MM.1S (cell line): ENCODE measurements at regions not wholly inside any gene's neighbourhood (a gene's known extent, or its start where the extent isn't known, plus 50 kb on each side); places are given as distances from the start of the nearest gene placed in this dataset.

Experiments
- DNase-seq: peaks from one replicate; pipeline ENCODE4 v3.0.0-alpha.2; 2015
- H2AFZ ChIP-seq: fragments of 300-600 bp; sonication (generic); 2 replicates; pipeline ENCODE4 v1.6.0; 2016; ENCODE audit warnings: antibody characterized with exemption, low read length
- H3F3A ChIP-seq: fragments of 300-600 bp; sonication (generic); 2 replicates; pipeline ENCODE4 v1.6.1; 2016; ENCODE audit warnings: mild to moderate bottlenecking, antibody characterized with exemption, low read length, moderate library complexity, mixed read lengths; ENCODE audit not compliant: insufficient read depth
- H3K27ac ChIP-seq: fragments of 300-600 bp; sonication (generic); 2 replicates; pipeline ENCODE4 v1.5.1; 2016; ENCODE audit warnings: mild to moderate bottlenecking, low read length
- H3K27me3 ChIP-seq: fragments of 300-600 bp; sonication (generic); replicated peaks from 2 replicates; pipeline ENCODE4 v1.6.0; 2016; ENCODE audit warnings: low read length; ENCODE audit not compliant: insufficient read depth
- H3K36me3 ChIP-seq: fragments of 300-600 bp; sonication (generic); replicated peaks from 2 replicates; pipeline ENCODE4 v1.6.1; 2016; ENCODE audit warnings: mild to moderate bottlenecking, low read length, mixed read lengths; ENCODE audit not compliant: insufficient read depth
- H3K4me1 ChIP-seq: fragments of 300-600 bp; sonication (generic); 2 replicates; pipeline ENCODE4 v1.6.1; 2016; ENCODE audit warnings: low read length, mixed read lengths
- H3K4me2 ChIP-seq: fragments of 300-600 bp; sonication (generic); 2 replicates; pipeline ENCODE4 v1.6.0; 2016; ENCODE audit warnings: low read depth, low read length
- H3K4me3 ChIP-seq: fragments of 300-600 bp; sonication (generic); 2 replicates; pipeline ENCODE4 v1.5.1; 2016; ENCODE audit warnings: low read length, mixed read lengths
- H3K79me2 ChIP-seq: fragments of 300-600 bp; sonication (generic); 2 replicates; pipeline ENCODE4 v1.6.1; 2016; ENCODE audit warnings: mixed run types, low read length, mixed read lengths
- H3K9ac ChIP-seq: fragments of 300-600 bp; sonication (generic); 2 replicates; pipeline ENCODE4 v1.6.1; 2016; ENCODE audit warnings: low read length, mixed read lengths
- H3K9me2 ChIP-seq: fragments of 300-600 bp; sonication (generic); replicated peaks from 2 replicates; pipeline ENCODE4 v1.6.1; 2016; ENCODE audit warnings: mild to moderate bottlenecking, low read length, mixed read lengths; ENCODE audit not compliant: insufficient read depth
- H3K9me3 ChIP-seq: fragments of 300-600 bp; sonication (generic); replicated peaks from 2 replicates; pipeline ENCODE4 v1.6.1; 2016; ENCODE audit warnings: mild to moderate bottlenecking, low read length, mixed read lengths; ENCODE audit not compliant: insufficient read depth
- H4K20me1 ChIP-seq: fragments of 300-600 bp; sonication (generic); 2 replicates; pipeline ENCODE4 v1.6.1; 2016; ENCODE audit warnings: mild to moderate bottlenecking, low read length, moderate library complexity, mixed read lengths; ENCODE audit not compliant: insufficient read depth
- CTCF ChIP-seq: fragments of 300-600 bp; sonication (generic); IDR thresholded peaks from 2 replicates; pipeline ENCODE4 v1.5.1; 2016; ENCODE audit warnings: antibody characterized with exemption, low read length, mixed read lengths
- EZH2 ChIP-seq: fragments of 300-600 bp; sonication (generic); optimal IDR thresholded peaks from 2 replicates; pipeline ENCODE3; 2017; ENCODE audit warnings: low read depth, mild to moderate bottlenecking, antibody characterized with exemption, low read length, mixed read lengths
- EZH2phosphoT487 ChIP-seq: fragments of 300-600 bp; sonication (generic); IDR thresholded peaks from 2 replicates; pipeline ENCODE4 v1.6.1; 2018; ENCODE audit warnings: antibody characterized with exemption, low read length

DNA sequence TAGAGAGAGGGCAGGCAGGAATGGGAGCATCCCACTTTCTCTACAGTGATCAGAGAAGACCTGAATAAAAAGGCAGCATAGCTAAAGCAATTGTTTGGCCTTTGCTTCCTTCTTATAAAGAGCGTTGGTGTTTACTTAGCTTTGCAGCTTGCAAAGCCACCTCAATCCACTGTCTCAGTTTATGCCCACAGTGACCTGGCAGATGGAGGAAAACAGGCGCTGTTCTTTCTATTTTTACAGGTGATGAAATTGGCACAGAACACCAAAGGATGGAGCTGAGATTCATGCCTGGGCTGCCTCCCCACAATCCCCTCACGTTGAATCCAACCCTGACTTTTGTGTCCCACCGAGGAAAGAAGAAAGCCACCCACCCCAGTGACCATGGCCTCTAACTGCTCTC lies 130.5 kb downstream of the TTLL2 start:
- H3F3A ChIP-seq: no peaks in the 10 kb centered on the region
- H3K4me3 ChIP-seq: no peak overlapping the region
- no peak overlapping the region for H3K27ac ChIP-seq

DNA sequence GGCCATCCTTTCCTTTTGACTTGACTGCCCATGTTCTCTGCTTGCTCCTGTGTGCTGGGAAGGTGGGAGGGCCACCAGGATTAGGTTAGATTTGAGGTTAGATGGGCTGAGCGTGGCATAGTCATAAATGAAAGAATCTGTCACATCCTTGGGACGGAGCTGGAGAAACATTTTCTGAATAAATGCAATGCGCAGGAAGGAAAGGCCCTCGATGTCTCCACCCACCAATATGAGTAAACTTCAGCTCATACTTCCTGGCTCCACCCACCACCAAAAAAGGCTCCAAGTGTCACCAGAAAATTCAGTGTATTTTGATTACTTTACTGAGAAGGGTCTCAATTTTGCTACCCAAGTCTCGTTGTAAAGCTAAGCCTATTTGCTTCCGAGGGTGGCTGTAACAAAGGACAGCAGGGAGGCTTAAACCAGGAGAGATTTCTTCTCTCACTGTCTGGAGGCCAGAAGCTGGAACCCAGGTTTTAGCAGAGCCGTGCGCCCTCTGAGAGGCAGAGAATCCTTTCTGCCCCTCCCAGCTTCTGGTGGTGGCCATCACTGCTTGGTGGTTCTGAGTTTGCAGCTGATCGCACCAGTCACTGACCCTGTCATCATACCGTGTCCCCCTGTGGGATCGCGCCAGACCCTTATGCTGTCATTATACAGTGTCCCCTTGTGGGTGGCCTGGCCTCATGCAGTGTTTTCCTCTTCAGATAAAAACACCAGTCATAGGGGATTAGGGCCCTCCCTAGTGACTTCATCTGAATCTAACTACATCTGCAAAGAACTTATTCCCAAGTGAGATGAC lies 137.8 kb downstream of the TTLL2 start:
- H3K79me2 ChIP-seq: no peaks in the 10 kb centered on the region
- H3K4me3 ChIP-seq: no peak overlapping the region
- H4K20me1 ChIP-seq: no peaks in the 10 kb centered on the region
- H3K27me3 ChIP-seq: no peaks in the 10 kb centered on the region
- TF ChIP-seq EZH2phosphoT487 (no peak), EZH2 (no peak), CTCF (no peak)
- H3K36me3 ChIP-seq: no peaks in the 10 kb centered on the region
- no peaks in the 10 kb centered on the region for H3F3A ChIP-seq
- no peaks in the 10 kb centered on the region for H3K4me1 ChIP-seq
- no peak overlapping the region for H3K27ac ChIP-seq
- no peak overlapping the region for H3K4me2 ChIP-seq
- H2AFZ ChIP-seq: no peak overlapping the region
- no peak for DNase-seq
- H3K9ac ChIP-seq: no peak overlapping the region
- H3K9me2 ChIP-seq: no peaks in the 10 kb centered on the region
- no peaks in the 10 kb centered on the region for H3K9me3 ChIP-seq

More for the DNA sequence above, 130.5 kb downstream of the TTLL2 start:
- H3K9me3 ChIP-seq: no peaks in the 10 kb centered on the region
- DNase-seq: no peak
- no peaks in the 10 kb centered on the region for H3K9me2 ChIP-seq
- no peak overlapping the region for H2AFZ ChIP-seq
- H4K20me1 ChIP-seq: no peaks in the 10 kb centered on the region
- no peak overlapping the region for H3K4me2 ChIP-seq
- H3K36me3 ChIP-seq: no peaks in the 10 kb centered on the region
- H3K4me1 ChIP-seq: no peaks in the 10 kb centered on the region
- no peaks in the 10 kb centered on the region for H3K79me2 ChIP-seq
- no peak overlapping the region for H3K9ac ChIP-seq
- no peak for TF ChIP-seq EZH2
- TF ChIP-seq CTCF: no peak
- TF ChIP-seq EZH2phosphoT487: no peak
- no peaks in the 10 kb centered on the region for H3K27me3 ChIP-seq

DNA sequence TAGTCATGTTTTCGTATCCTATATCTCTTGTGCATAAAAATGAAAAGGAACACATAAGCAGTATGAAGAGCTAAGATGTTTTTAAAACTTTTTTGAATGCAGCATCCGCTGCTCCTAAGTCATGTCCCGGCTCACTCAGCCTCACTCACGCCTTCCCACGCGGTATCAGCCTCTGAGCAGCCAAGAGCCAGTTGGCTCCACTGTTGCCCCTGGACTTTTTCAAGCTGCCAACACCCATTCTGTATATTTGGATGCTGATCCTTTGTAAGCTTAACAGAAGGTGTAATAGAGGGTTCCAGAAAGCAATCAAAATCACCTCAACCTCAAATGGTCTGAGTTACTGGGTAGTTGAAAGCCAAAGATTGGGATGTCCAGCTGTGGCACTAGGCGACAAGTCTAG lies 139.3 kb downstream of the TTLL2 start:
- Histone ChIP-seq H3K9ac (no peak overlapping the region), H3F3A (no peaks in the 10 kb centered on the region), H3K79me2 (no peaks in the 10 kb centered on the region), H2AFZ (no peak overlapping the region), H3K27ac (no peak overlapping the region), H3K9me3 (no peaks in the 10 kb centered on the region), H3K4me1 (no peaks in the 10 kb centered on the region), H3K4me3 (no peak overlapping the region), H4K20me1 (no peaks in the 10 kb centered on the region), H3K9me2 (no peaks in the 10 kb centered on the region), H3K4me2 (no peak overlapping the region), H3K27me3 (no peaks in the 10 kb centered on the region), H3K36me3 (no peaks in the 10 kb centered on the region)
- TF ChIP-seq EZH2phosphoT487 (no peak), EZH2 (no peak), CTCF (no peak)
- no peak for DNase-seq
